Hepatocyte (in vitro differentiated cells): ENCODE measurements at regions not wholly inside any gene's neighbourhood (a gene's known extent, or its start where the extent isn't known, plus 50 kb on each side); places are given as distances from the start of the nearest gene placed in this dataset.

Experiments used
- DNase-seq: peaks from one replicate; pipeline ENCODE4 v3.0.0-alpha.2; 2016; ENCODE audit warnings: low spot score
- H2AFZ ChIP-seq: fragments of 200-600 bp; sonication (generic); 2 replicates; pipeline ENCODE4 v1.6.0; 2016; ENCODE audit warnings: antibody characterized with exemption, mild to moderate bottlenecking
- H3K27ac ChIP-seq: fragments of 200-600 bp; sonication (generic); 2 replicates; pipeline ENCODE4 v1.5.1; 2016; ENCODE audit warnings: mild to moderate bottlenecking
- H3K27me3 ChIP-seq: fragments of 200-600 bp; sonication (generic); 2 replicates; pipeline ENCODE4 v1.6.1; 2016
- H3K36me3 ChIP-seq: fragments of 200-600 bp; sonication (generic); replicated peaks from 2 replicates; pipeline ENCODE4 v1.5.1; 2016; ENCODE audit warnings: low read depth; ENCODE audit not compliant: insufficient read depth
- H3K4me1 ChIP-seq: fragments of 200-600 bp; sonication (generic); 2 replicates; pipeline ENCODE4 v1.5.1; 2016; ENCODE audit warnings: mild to moderate bottlenecking, moderate library complexity; ENCODE audit not compliant: insufficient read depth
- H3K4me2 ChIP-seq: fragments of 200-600 bp; sonication (generic); 2 replicates; pipeline ENCODE4 v1.6.0; 2016
- H3K4me3 ChIP-seq: fragments of 200-600 bp; sonication (generic); 2 replicates; pipeline ENCODE4 v1.5.1; 2016; ENCODE audit warnings: mild to moderate bottlenecking
- H3K79me2 ChIP-seq: fragments of 200-600 bp; sonication (generic); 2 replicates; pipeline ENCODE4 v1.6.0; 2017; ENCODE audit warnings: mild to moderate bottlenecking
- H3K9me2 ChIP-seq: fragments of 200-600 bp; sonication (generic); replicated peaks from 2 replicates; pipeline ENCODE4 v1.6.0; 2017; ENCODE audit warnings: mild to moderate bottlenecking; ENCODE audit not compliant: insufficient read depth
- H3K9me3 ChIP-seq: fragments of 200-600 bp; sonication (generic); 2 replicates; pipeline ENCODE4 v1.5.1; 2016; ENCODE audit warnings: low read depth, mild to moderate bottlenecking
- H4K20me1 ChIP-seq: fragments of 200-600 bp; sonication (generic); 2 replicates; pipeline ENCODE4 v1.6.0; 2016; ENCODE audit warnings: mild to moderate bottlenecking; ENCODE audit not compliant: insufficient read depth, poor library complexity, severe bottlenecking
- CTCF ChIP-seq: fragments of 200-600 bp; sonication (generic); IDR thresholded peaks from 2 replicates; pipeline ENCODE4 v1.5.1; 2016; ENCODE audit warnings: antibody characterized with exemption, mild to moderate bottlenecking; ENCODE audit not compliant: poor library complexity
- EZH2 ChIP-seq: fragments of 200-600 bp; sonication (generic); IDR thresholded peaks from 2 replicates; pipeline ENCODE4 v1.6.1; 2016; ENCODE audit warnings: antibody characterized with exemption, mild to moderate bottlenecking, borderline replicate concordance
- EZH2phosphoT487 ChIP-seq: fragments of 200-600 bp; sonication (generic); IDR thresholded peaks from one replicate; pipeline ENCODE4 v1.6.1; 2018; ENCODE audit warnings: antibody characterized with exemption, mild to moderate bottlenecking, low read depth, moderate library complexity; ENCODE audit not compliant: unreplicated experiment, severe bottlenecking
- WGBS: methylation state at CpG from one replicate; pipeline ENCODE4 v1.1.6; 2016; ENCODE audit warnings: low lambda C conversion rate; ENCODE audit errors: missing lambda C conversion rate; 5-methylcytosine and 5-hydroxymethylcytosine counted together

DNA sequence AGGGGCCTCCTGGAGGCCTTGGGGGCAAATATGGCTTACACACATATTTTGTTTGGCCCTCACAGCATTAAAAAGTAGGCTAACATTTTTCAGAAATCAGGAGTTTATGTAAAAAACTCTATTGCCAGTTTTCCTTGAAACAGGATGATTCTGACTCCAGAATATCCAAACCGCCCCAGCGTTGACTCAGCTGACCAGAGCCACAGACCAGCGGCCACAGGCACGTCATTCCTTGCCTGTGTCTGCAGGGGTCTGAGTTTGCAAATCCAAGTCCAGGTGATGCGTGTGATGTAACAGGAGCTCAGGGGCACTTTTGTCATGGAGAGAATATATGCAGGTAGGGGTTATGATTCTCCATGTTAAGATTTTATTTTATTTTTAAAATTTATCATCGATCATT, 79.4 kb upstream of the ALKAL2 start:
- Histone ChIP-seq H4K20me1 (no peaks in the 10 kb centered on the region), H2AFZ (no peak overlapping the region), H3K27ac (no peak overlapping the region), H3K4me3 (no peak overlapping the region), H3K4me1 (no peaks in the 10 kb centered on the region), H3K79me2 (no peaks in the 10 kb centered on the region), H3K4me2 (no peak overlapping the region), H3K36me3 (no peaks in the 10 kb centered on the region), H3K27me3 (no peaks in the 10 kb centered on the region), H3K9me2 (no peaks in the 10 kb centered on the region), H3K9me3 (no peaks in the 10 kb centered on the region)
- DNase-seq, result no peak
- WGBS, result 89% methylated on average over 6 of the region's 6 CpGs
- TF ChIP-seq CTCF (no peak), EZH2 (no peak), EZH2phosphoT487 (no peak)

- H3K79me2 ChIP-seq, result no peaks in the 10 kb centered on the region
- H3K27ac ChIP-seq, result no peak overlapping the region
- H3K9me3 ChIP-seq, result no peaks in the 10 kb centered on the region
- H3K36me3 ChIP-seq, result no peaks in the 10 kb centered on the region
- H3K4me2 ChIP-seq, result no peak overlapping the region
- TF ChIP-seq EZH2, result no peak
- 91% methylated on average over 11 of the region's 11 CpGs for whole genome bisulfite sequencing
- H2AFZ ChIP-seq, result no peak overlapping the region
- H4K20me1 ChIP-seq, result no peaks in the 10 kb centered on the region
- H3K9me2 ChIP-seq, result no peaks in the 10 kb centered on the region
- no peaks in the 10 kb centered on the region for H3K4me1 ChIP-seq
- no peak for DNase-seq
- H3K4me3 ChIP-seq, result no peak overlapping the region
- no peaks in the 10 kb centered on the region for H3K27me3 ChIP-seq
Measured at GRCh38 chr2:366706-367105, 78.8 kb upstream of the ALKAL2 start.

GRCh38 chr2:365367-366275, 77.7 kb upstream of the ALKAL2 start:
- Histone ChIP-seq H3K27me3 (no peaks in the 10 kb centered on the region), H3K36me3 (no peaks in the 10 kb centered on the region), H3K9me3 (no peaks in the 10 kb centered on the region), H4K20me1 (no peaks in the 10 kb centered on the region), H3K4me2 (no peak overlapping the region), H3K79me2 (no peaks in the 10 kb centered on the region), H3K9me2 (no peaks in the 10 kb centered on the region), H3K4me3 (no peak overlapping the region), H3K27ac (no peak overlapping the region), H2AFZ (no peak overlapping the region), H3K4me1 (no peaks in the 10 kb centered on the region)
- 93% methylated on average over 28 of the region's 28 CpGs for WGBS
- no peak for DNase-seq
- TF ChIP-seq CTCF (no peak), EZH2phosphoT487 (no peak), EZH2 (no peak)

DNA sequence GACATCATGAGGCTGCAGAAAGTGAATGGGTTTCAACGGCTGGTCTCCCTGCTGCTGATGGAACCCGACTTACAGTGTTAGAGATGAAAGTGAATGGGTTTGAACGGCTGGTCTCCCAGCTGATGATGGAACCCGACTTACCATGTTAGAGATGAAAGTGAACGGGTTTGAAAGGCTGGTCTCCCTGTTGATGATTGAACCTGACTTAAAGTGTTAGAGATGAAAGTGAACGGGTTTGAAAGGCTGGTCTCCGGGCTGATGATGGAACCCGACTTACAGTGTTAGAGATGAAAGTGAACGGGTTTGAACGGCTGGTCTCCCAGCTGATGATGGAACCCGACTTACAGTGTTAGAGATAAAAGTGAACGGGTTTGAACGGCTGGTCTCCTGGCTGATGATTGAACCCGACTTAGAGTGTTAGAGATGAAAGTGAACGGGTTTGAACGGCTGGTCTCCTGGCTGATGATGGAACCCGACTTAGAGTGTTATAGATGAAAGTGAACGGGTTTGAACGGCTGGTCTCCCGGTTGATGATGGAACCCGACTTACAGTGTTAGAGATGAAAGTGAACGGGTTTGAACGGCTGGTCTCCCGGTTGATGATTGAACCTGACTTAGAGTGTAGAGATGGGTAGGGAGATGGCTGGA, 76.1 kb upstream of the ALKAL2 start:
- 92% methylated on average over 24 of the region's 24 CpGs for WGBS
- Histone ChIP-seq H3K4me3 (no peak overlapping the region), H3K9me3 (no peaks in the 10 kb centered on the region), H3K79me2 (no peaks in the 10 kb centered on the region), H4K20me1 (no peaks in the 10 kb centered on the region), H3K27me3 (no peaks in the 10 kb centered on the region), H2AFZ (no peak overlapping the region), H3K36me3 (no peaks in the 10 kb centered on the region), H3K27ac (no peak overlapping the region), H3K4me2 (no peak overlapping the region), H3K9me2 (no peaks in the 10 kb centered on the region), H3K4me1 (no peaks in the 10 kb centered on the region)
- no peak for TF ChIP-seq CTCF
- DNase-seq, result no peak
